Activated T-helper 1 cell treated with anti-CD3 and anti-CD28 coated beads, Interleukin-12 subunit alpha, Interleukin-12 subunit beta, Interleukin-2, Interleukin-4 antibody, amounts not matched to agents 30 ng/mL and 10 ng/mL and 1 ng/mL, durations not matched to agents 14 hours and 24 hours and 36 hours (primary cell): ENCODE measurements at regions not wholly inside any gene's neighbourhood (a gene's known extent, or its start where the extent isn't known, plus 50 kb on each side); places are given as distances from the start of the nearest gene placed in this dataset.

ENCODE experiments used
- DNase-seq: peaks from one replicate; pipeline ENCODE4 v3.0.0; 2021; ENCODE audit warnings: low spot score
- H3K27ac Mint-ChIP-seq: one replicate; pipeline ENCODE4 v1.8.0; 2021; ENCODE audit warnings: mild to moderate bottlenecking, mixed read lengths
- H3K27me3 Mint-ChIP-seq: one replicate; pipeline ENCODE4 v1.8.0; 2022; ENCODE audit warnings: mild to moderate bottlenecking, moderate library complexity, mixed read lengths; ENCODE audit not compliant: insufficient read depth
- H3K36me3 Mint-ChIP-seq: one replicate; pipeline ENCODE4 v1.8.0; 2021; ENCODE audit warnings: low read depth, mixed read lengths
- H3K4me1 Mint-ChIP-seq: one replicate; pipeline ENCODE4 v1.8.0; 2021; ENCODE audit warnings: low read depth, mixed read lengths
- H3K4me3 Mint-ChIP-seq: one replicate; pipeline ENCODE4 v1.8.0; 2021; ENCODE audit warnings: mild to moderate bottlenecking, moderate library complexity, mixed read lengths
- H3K9me3 Mint-ChIP-seq: one replicate; pipeline ENCODE4 v1.8.0; 2021; ENCODE audit warnings: mixed read lengths
- intact Hi-C: fragments of 100-400 bp; cut with micrococcal nuclease; formaldehyde crosslinking; loops from one replicate; pipeline ENCODE4 v1.15.1; 2024

DNA sequence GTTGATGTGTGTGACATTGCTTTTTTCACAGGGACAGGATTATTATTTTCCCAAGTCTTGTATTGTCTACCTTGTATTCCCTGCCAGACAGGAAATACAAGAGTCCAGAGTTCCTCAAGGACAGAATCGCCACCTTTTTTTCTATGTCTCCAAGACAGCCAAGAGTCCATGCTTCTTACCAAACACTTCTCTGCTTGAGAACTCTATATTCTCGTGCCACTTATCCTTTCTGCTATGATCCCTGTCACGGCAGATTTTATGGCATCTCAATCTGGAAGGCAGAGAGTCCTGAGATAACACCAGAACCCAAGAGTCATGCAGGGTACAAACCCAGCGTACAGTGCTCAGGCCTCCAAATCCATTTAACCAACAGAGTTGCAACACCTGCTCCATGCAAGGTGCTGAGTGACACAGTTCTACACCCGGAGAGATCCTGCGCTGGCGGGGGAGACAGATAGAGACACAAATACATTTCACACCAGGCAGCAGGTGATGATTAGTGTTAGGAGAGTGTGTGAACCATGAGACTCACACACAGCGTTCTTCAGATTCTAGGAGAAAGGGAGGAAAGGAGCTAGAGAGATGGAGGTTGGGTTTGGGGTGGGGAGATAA lies 107.6 kb downstream of the NAV1 start:
- DNase-seq = no peak
- no peak overlapping the region for H3K4me3 Mint-ChIP-seq
- peaks cover 51% of the 10 kb centered on the region for H3K27me3 Mint-ChIP-seq
- no peaks in the 10 kb centered on the region for H3K36me3 Mint-ChIP-seq
- no peaks in the 10 kb centered on the region for H3K4me1 Mint-ChIP-seq
- H3K27ac Mint-ChIP-seq = no peak overlapping the region
- no peaks in the 10 kb centered on the region for H3K9me3 Mint-ChIP-seq
- intact Hi-C loops = no loop called here

DNA sequence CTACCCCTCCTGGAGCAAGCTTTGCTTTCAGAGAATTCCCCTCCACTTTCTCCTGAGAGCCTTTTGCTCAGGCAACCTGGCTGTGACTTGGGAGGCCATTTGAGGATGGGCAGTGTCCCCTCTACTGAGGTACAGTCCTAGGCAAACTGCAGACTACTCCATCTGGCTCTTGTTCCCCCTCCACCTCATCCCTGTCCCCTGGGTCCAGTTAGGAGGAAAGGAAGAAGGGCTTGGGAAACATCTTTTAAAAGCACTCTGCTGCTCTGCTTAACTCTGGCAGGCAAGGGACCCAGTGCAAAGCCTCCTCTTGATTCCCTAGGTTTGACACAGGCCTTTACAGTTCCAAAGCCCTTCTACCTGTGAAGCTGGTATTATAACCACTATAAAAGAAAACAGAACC lies 108.2 kb downstream of the NAV1 start:
- H3K9me3 Mint-ChIP-seq = no peaks in the 10 kb centered on the region
- peaks cover 56% of the 10 kb centered on the region for H3K27me3 Mint-ChIP-seq
- no peak for DNase-seq
- H3K4me3 Mint-ChIP-seq = no peak overlapping the region
- intact Hi-C loops = no loop called here
- no peaks in the 10 kb centered on the region for H3K4me1 Mint-ChIP-seq
- H3K36me3 Mint-ChIP-seq = no peaks in the 10 kb centered on the region
- no peak overlapping the region for H3K27ac Mint-ChIP-seq

DNA sequence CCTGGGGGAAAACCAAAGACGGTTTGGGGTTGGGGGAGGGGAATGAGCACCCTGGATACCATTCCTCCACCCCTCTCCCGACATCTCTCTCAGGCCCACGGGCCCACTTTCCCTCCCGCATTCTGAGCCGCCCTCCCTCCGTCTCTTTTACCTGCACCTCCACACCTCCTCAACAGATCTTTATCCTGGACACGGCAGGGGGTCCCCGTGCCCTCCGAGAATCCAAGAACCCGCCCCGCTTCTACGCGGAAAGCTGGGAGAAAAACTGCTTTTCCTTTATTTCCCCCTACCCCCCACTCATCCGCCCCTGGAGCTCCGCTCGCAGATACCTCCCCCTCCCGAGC lies 108.8 kb downstream of the NAV1 start:
- H3K27ac Mint-ChIP-seq = no peak overlapping the region
- peaks cover 57% of the 10 kb centered on the region for H3K27me3 Mint-ChIP-seq
- intact Hi-C loops = no loop called here
- no peaks in the 10 kb centered on the region for H3K9me3 Mint-ChIP-seq
- H3K4me3 Mint-ChIP-seq = no peak overlapping the region
- DNase-seq = no peak
- no peaks in the 10 kb centered on the region for H3K36me3 Mint-ChIP-seq
- H3K4me1 Mint-ChIP-seq = no peaks in the 10 kb centered on the region

DNA sequence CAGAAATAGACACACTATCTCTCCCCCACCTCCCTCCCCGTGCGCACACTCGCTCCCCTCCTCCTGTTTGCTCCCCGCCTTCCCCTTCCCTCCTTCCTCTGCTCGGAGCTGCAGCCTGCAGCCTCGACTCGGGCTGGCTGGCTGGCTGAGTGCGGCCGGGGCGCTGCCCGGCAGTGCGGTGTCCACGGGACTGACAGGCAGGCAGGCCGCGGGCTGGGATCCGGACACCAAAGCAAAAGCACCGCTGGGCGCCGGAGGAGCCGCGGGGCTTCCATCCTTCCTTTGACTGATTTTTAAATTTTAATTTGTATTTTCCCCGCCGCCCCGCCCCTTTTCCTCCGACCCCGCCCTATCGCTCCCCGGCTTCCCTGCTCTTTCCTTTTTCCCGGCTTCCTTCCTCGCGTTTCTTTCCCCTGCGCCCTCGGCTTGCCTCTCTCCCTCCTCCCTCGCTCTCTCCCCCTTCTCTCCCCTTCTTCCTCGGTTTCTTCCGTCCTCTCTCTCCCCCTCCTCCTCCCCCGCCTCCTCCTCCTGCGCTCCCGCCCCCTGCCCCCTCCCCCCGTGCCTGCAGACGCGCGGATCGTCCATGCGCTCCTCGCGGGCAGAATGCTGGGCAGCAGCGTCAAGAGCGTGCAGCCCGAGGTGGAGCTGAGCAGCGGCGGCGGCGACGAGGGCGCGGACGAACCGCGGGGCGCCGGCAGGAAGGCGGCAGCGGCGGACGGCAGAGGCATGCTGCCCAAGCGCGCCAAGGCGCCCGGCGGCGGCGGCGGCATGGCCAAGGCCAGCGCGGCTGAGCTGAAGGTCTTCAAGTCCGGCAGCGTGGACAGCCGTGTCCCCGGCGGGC lies 109.4 kb downstream of the NAV1 start:
- peaks cover 60% of the 10 kb centered on the region for H3K27me3 Mint-ChIP-seq
- no peak overlapping the region for H3K4me3 Mint-ChIP-seq
- DNase-seq = no peak

DNA sequence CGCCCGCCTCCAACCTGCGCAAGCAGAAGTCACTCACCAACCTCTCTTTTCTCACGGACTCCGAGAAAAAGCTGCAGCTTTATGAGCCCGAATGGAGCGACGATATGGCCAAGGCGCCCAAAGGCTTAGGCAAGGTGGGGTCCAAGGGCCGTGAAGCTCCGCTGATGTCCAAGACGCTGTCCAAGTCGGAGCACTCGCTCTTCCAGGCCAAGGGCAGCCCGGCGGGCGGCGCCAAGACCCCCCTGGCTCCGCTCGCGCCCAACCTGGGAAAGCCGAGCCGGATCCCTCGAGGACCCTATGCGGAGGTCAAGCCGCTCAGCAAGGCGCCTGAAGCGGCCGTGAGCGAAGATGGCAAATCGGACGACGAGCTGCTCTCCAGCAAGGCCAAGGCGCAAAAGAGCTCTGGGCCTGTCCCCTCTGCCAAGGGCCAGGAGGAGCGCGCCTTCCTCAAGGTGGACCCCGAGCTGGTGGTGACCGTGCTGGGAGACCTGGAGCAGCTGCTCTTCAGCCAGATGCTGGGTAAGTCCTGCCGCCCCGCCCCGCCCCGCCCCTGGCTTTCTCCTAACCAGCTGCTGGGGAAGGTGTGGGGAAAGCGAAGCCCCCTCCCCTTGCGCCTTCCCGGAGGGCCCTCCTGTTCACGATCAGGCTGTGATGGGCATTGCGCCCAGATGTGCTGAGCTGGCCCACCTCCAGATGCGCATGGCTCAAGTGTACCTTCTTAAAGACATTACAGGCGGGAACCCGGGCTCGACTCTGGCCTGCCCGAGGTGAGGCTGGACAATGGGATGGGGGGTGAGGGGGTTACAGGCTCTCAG lies 110.2 kb downstream of the NAV1 start:
- no peaks in the 10 kb centered on the region for H3K9me3 Mint-ChIP-seq
- H3K27ac Mint-ChIP-seq = no peak overlapping the region
- intact Hi-C loops = no loop called here
- no peak overlapping the region for H3K4me3 Mint-ChIP-seq
- no peaks in the 10 kb centered on the region for H3K36me3 Mint-ChIP-seq
- peaks cover 60% of the 10 kb centered on the region for H3K27me3 Mint-ChIP-seq
- DNase-seq = no peak
- no peaks in the 10 kb centered on the region for H3K4me1 Mint-ChIP-seq

More for the DNA sequence above, 109.4 kb downstream of the NAV1 start:
- H3K4me1 Mint-ChIP-seq = no peaks in the 10 kb centered on the region
- intact Hi-C loops = no loop called here
- H3K9me3 Mint-ChIP-seq = no peaks in the 10 kb centered on the region
- H3K27ac Mint-ChIP-seq = no peak overlapping the region
- no peaks in the 10 kb centered on the region for H3K36me3 Mint-ChIP-seq

DNA sequence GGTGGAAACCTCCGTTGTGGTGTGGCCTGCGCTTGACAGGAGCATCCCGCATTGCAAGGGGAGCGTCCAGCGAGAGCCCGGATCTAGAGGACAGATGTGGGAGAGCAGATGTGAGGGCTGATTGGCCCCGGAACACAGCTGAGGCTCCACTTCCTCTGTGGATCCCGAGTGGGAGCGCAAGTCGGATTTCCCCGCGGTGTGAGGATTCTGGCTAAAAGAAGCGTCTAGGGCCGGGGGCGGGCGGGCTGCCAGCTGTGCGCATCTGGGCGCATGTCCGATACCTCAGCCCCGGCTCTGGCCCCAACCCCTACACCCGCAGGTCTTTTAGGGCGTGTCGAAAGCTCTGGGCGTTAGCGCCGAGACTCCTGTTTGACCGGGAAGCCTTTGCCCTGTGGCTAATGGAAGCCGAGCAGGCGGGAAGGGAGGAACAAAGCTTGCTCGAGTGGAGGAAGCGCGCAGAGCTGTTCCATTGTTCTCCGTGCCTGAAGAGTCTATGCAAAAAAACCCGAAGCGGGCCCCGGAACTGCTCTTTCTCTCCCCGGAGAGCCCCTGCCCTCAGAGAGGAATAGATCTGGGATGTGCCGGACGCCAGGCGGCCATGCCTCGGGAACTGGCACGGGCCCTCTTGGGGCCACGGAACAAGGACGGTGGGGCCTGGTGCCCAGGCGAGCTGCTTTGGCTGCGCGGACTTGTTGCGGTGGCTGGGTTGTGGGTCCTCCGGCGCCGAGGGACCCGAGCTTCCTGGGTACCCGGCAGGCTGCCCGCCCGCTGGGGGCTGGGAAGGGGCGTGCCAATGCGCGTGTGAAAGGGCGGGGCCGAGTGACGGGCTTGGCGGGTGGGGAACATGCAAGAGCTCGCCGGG lies 111.1 kb downstream of the NAV1 start:
- peaks cover 55% of the 10 kb centered on the region for H3K27me3 Mint-ChIP-seq
- no peak overlapping the region for H3K4me3 Mint-ChIP-seq
- H3K36me3 Mint-ChIP-seq = no peaks in the 10 kb centered on the region
- H3K4me1 Mint-ChIP-seq = no peaks in the 10 kb centered on the region
- intact Hi-C loops = no loop called here
- no peaks in the 10 kb centered on the region for H3K9me3 Mint-ChIP-seq
- DNase-seq = no peak
- no peak overlapping the region for H3K27ac Mint-ChIP-seq

DNA sequence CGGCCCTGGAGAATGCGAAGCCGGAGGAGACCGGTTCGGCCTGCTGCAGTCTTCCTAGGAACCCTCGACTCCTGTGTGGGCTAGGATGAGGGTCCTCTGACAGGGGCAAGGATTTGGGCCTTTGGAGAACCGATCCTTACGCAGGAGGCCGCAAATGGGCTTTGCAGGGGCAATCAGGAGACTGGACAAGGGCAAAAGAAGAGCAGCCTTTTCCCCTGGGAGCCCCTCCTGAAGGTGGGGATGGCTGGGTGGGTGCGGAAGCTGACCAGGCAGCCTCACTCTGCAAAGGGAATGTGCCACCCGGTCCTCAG lies 111.7 kb downstream of the NAV1 start:
- Mint-ChIP-seq H3K27me3 (peaks cover 55% of the 10 kb centered on the region), H3K4me3 (no peak overlapping the region), H3K9me3 (no peaks in the 10 kb centered on the region), H3K4me1 (no peaks in the 10 kb centered on the region), H3K27ac (no peak overlapping the region), H3K36me3 (no peaks in the 10 kb centered on the region)
- no peak for DNase-seq
- intact Hi-C loops = no loop called here

DNA sequence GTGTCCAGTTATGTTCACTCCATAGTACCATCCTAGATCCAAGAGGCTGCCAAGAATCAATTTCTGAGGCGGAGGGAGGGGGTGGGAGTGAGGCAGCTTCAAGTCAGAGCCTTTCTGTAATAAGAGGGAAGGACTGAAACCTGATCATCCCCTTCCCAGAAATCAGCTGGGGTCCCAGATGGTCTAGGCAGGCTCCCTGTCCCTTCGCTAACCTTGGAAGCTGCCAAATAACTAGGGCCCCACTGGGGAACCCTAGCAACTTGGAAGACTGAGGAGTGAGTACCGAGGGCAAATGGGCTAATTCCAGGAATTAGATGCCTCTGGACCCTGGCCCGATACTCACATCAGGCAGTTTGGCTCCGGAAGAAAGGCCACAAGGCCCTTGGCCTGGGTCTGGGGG lies 113.3 kb downstream of the NAV1 start:
- intact Hi-C loops = no loop called here
- DNase-seq = no peak

DNA sequence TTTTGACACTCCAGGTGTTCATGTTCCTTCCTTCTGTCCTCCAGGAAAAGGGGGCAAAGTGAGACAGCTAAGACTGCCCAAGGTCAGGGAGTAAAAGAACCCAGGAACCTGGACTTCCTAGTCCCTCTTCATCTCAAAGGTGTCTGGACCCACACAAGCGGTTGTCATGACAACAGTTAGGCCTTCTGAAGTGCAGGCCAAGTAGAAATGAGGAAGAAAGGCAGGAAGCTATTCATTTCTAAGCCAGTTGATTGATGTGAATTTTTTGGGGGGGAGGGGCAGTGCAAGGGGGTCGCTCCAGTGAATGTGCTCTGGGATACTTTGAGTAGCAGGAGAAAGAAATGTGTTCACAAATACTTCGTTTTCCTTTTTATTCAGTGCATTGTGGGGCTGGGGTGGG lies 114.3 kb downstream of the NAV1 start:
- intact Hi-C loops = no loop called here
- H3K27ac Mint-ChIP-seq = no peak overlapping the region

More for the DNA sequence above, 113.3 kb downstream of the NAV1 start:
- H3K36me3 Mint-ChIP-seq = no peaks in the 10 kb centered on the region
- H3K4me1 Mint-ChIP-seq = no peaks in the 10 kb centered on the region
- H3K4me3 Mint-ChIP-seq = no peak overlapping the region
- H3K27me3 Mint-ChIP-seq = peaks cover 43% of the 10 kb centered on the region
- H3K27ac Mint-ChIP-seq = no peak overlapping the region
- no peaks in the 10 kb centered on the region for H3K9me3 Mint-ChIP-seq

DNA sequence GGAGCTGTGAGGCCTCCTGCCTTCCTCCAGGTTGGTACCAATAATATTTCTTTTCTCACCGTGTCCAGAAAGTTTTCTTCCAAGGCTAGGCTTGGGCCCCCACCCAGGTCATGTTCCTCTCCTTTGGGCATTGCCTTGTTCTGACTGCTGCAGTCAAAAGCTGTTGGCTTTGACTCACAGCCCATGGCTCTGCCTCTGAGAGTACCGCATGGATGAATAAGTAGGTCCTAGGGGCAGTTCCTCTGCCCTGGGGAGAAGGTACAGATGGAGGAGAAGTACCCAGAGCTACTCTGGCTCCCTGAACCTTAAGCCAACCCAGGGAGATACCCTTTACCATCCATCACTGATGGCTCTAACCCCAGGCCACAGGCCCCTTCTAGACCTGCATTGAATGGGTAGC lies 115.0 kb downstream of the NAV1 start:
- no peak for DNase-seq
- no peak overlapping the region for H3K27ac Mint-ChIP-seq
- peaks cover 32% of the 10 kb centered on the region for H3K27me3 Mint-ChIP-seq
- intact Hi-C loops = no loop called here
- H3K36me3 Mint-ChIP-seq = no peaks in the 10 kb centered on the region
- H3K4me1 Mint-ChIP-seq = no peaks in the 10 kb centered on the region
- H3K4me3 Mint-ChIP-seq = no peak overlapping the region
- H3K9me3 Mint-ChIP-seq = no peaks in the 10 kb centered on the region

More for the DNA sequence above, 114.3 kb downstream of the NAV1 start:
- H3K9me3 Mint-ChIP-seq = no peaks in the 10 kb centered on the region
- no peak overlapping the region for H3K4me3 Mint-ChIP-seq
- no peaks in the 10 kb centered on the region for H3K36me3 Mint-ChIP-seq
- H3K4me1 Mint-ChIP-seq = no peaks in the 10 kb centered on the region
- no peak for DNase-seq
- H3K27me3 Mint-ChIP-seq = peaks cover 33% of the 10 kb centered on the region

DNA sequence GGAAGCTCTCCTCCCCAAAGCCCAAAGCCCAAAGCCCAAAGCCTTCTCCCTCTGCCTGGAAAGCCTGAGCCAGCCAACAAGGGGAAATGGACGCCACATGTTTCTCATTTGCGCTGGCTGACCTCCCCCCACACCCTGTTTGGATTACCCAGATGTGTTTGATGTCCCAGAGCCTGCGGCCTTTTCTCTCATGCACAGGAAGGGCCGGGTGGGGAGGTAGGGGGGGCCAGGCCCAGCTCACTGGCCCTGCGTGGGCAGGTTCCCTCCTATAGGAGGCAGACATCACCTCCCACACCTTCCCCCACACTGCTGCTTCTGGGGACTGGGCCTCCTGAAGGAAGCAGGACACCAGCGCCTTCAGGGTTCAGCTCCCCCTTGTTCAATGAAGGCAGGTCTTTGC lies 116.3 kb downstream of the NAV1 start:
- no peaks in the 10 kb centered on the region for H3K36me3 Mint-ChIP-seq
- intact Hi-C loops = no loop called here
- peaks cover 22% of the 10 kb centered on the region for H3K27me3 Mint-ChIP-seq
- H3K4me1 Mint-ChIP-seq = no peaks in the 10 kb centered on the region
- no peak overlapping the region for H3K4me3 Mint-ChIP-seq
- DNase-seq = no peak
- no peaks in the 10 kb centered on the region for H3K9me3 Mint-ChIP-seq
- H3K27ac Mint-ChIP-seq = no peak overlapping the region

DNA sequence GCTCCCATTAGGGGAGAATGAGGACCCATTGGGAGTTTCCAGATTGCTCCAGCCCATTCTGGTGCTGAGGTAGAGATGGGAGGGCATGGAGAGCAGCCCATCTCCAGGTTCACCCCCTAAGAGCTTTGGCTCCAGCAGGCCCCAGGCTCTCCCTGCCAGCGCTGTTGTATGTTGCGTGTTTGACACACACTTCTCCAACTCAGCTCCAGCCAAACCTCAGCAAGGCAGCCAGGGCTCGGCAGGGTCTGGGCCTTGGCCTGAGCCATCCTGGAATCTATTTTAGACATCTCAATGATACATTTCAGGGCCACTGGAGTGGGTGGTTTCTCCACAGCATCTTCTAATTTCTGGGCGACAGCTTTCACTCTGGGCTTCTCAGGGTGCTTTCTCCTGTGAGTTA lies 117.0 kb downstream of the NAV1 start:
- Mint-ChIP-seq H3K36me3 (no peaks in the 10 kb centered on the region), H3K9me3 (no peaks in the 10 kb centered on the region), H3K4me1 (no peaks in the 10 kb centered on the region), H3K27ac (no peak overlapping the region), H3K27me3 (peaks cover 17% of the 10 kb centered on the region), H3K4me3 (no peak overlapping the region)
- DNase-seq = no peak
- intact Hi-C loops = no loop called here
